ENCODE measurements at regions not wholly inside any gene's neighbourhood (a gene's known extent, or its start where the extent isn't known, plus 50 kb on each side); places are given as distances from the start of the nearest gene placed in this dataset.

DNA sequence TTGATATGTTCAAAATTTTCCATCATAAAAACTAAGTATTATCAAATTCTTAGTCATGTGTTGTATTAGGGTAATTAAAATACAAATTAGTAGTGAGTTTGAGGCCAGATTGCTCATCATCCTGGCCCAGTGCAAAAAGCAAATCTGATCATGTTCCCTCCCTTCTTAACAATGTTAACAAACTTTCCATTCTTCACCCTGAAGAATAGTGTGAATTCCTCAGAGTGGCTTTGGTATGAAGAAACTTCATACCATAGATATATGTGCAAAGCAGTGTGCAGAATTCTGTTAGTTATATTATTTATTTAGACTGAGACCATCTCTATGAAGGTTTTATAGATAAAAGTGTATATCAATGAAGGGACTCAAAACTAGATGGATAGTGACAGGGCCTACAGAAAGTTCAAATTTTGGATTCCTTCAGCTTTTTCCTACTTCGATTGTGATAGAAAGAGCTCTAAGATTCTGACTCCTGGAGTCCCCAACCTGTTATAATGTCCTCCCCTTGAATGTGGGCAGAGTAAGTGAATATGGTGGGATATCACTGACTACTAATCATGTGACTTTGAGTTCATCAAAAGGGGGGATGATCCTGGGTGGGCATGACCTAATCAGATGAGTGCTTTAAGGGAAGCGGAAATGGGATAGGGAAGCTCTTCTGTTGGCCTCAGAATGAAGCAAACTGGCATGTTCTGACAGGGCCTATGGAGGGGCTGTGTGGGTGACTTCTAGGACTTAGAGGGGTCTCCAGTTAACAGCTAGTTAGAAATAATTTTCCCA lies 271.4 kb downstream of the BTG1 start:
- Mint-ChIP-seq H3K27me3 (no peaks in the 10 kb centered on the region), H3K9me3 (peaks cover 3% of the 10 kb centered on the region), H3K27ac (no peak overlapping the region), H3K36me3 (ENCODE audit: low read depth) (peaks cover 16% of the 10 kb centered on the region), H3K4me1 (peaks cover 46% of the 10 kb centered on the region), H3K4me3 (no peak overlapping the region)
- ChIA-PET POLR2A (interaction anchor here (7.1 kb wide), 1 partner anchor 270 kb away, joined by 95 read pairs; the partner anchor contains the start of gene BTG1), CTCF (interaction anchor here (1.5 kb wide), 1 partner anchor 138 kb away, joined by 3 read pairs; no protein-coding TSS in a partner anchor)
- DNase-seq, result no peak

GRCh38 chr12:91871751-91872150 lies 273.9 kb downstream of the BTG1 start:
- ChIA-PET CTCF (no interaction called here), POLR2A (interaction anchor here (0.8 kb wide), 1 partner anchor 8 kb away, joined by 3 read pairs; no protein-coding TSS in a partner anchor)
- H3K4me3 Mint-ChIP-seq, result no peak overlapping the region
- H3K4me1 Mint-ChIP-seq, result peaks cover 28% of the 10 kb centered on the region
- H3K27me3 Mint-ChIP-seq, result no peaks in the 10 kb centered on the region
- peaks cover 12% of the 10 kb centered on the region for H3K36me3 Mint-ChIP-seq (ENCODE audit: low read depth)
- no peak for DNase-seq
- H3K27ac Mint-ChIP-seq, result no peak overlapping the region
- H3K9me3 Mint-ChIP-seq, result peaks cover 3% of the 10 kb centered on the region

DNA sequence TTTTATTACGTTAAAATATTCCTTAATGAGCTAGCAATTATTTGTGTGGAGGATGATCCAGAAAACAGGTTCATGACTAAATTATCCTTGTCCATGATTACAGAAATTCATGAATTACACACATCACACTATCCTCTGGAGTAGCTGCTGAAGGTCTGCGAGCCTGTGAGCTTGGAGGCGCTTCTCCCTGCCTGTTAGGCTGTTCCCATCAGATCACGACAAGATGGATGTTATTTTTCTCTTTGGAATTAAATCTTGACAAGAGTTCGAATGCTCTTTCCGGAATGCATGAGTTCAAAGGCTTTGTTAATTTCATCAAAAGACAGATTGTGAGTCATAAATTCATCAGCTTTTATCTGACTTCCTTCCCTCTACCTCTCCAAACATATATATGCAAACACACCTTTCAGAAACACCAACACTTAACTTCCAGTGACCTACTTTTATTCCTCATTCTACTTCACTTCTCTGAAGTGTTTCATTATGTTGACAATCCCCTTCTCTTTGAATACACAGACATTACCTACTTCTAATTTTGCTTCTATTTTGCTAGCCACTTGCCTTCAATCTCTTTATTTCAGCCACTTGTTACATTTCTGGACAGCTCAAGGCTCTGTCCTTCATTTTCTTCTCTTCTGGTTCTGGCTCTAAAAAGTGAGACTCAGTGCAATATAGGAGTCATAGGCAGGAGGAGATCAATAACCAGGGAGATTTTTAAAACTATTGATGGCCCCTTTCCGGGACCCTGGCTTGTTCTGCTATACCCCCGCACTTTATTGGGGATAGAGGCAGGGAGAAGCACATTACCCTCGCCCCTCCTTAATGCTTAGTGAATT lies 274.6 kb downstream of the BTG1 start:
- no peak for DNase-seq
- peaks cover 3% of the 10 kb centered on the region for H3K9me3 Mint-ChIP-seq
- no peaks in the 10 kb centered on the region for H3K27me3 Mint-ChIP-seq
- H3K4me1 Mint-ChIP-seq, result peaks cover 22% of the 10 kb centered on the region
- H3K4me3 Mint-ChIP-seq, result no peak overlapping the region
- POLR2A ChIA-PET, result interaction anchor here (0.8 to 0.9 kb wide), 2 partner anchors 9 to 160 kb away, joined by 3 read pairs; no protein-coding TSS in a partner anchor
- peak overlapping the region; percentile 19 for H3K27ac Mint-ChIP-seq
- CTCF ChIA-PET, result no interaction called here
- peaks cover 9% of the 10 kb centered on the region for H3K36me3 Mint-ChIP-seq (ENCODE audit: low read depth)

- ChIA-PET CTCF (no interaction called here), POLR2A (no interaction called here)
- H3K27me3 Mint-ChIP-seq, result no peaks in the 10 kb centered on the region
- H3K4me3 Mint-ChIP-seq, result no peak overlapping the region
- no peak overlapping the region for H3K27ac Mint-ChIP-seq
- DNase-seq, result no peak
- H3K36me3 Mint-ChIP-seq (ENCODE audit: low read depth), result peaks cover 5% of the 10 kb centered on the region
- H3K9me3 Mint-ChIP-seq, result peaks cover 3% of the 10 kb centered on the region
- H3K4me1 Mint-ChIP-seq, result peaks cover 12% of the 10 kb centered on the region
These were observed 277.6 kb downstream of the BTG1 start for GRCh38 chr12:91868054-91868453.

DNA sequence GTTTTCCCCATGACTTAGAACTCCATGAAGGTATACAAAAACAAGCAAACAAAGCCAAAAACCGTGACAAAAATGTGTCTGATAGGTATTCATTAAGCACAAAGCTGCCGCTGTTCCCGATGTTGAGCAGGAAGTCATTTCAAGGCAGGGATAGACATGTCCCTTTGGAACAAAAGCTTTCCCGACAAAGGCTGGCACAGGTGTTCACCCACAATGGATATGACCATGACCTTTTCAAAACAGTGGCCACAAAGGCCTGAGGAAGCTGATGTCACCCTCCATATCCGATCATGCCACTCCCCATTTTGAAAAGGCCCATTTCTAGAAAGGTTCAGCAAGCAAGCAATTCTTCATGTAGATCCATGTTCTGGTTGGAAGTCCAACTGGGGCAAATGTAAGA lies 279.1 kb downstream of the BTG1 start:
- Mint-ChIP-seq H3K27ac (no peak overlapping the region), H3K36me3 (ENCODE audit: low read depth) (peaks cover 5% of the 10 kb centered on the region), H3K27me3 (no peaks in the 10 kb centered on the region), H3K4me1 (peaks cover 10% of the 10 kb centered on the region), H3K4me3 (no peak overlapping the region), H3K9me3 (no peaks in the 10 kb centered on the region)
- ChIA-PET POLR2A (no interaction called here), CTCF (interaction anchor here (0.5 to 1.3 kb wide), 3 partner anchors 54 to 485 kb away, joined by 3 to 5 read pairs (median 3); no protein-coding TSS in a partner anchor)
- DNase-seq, result no peak

GRCh38 chr12:91863702-91864101 lies 281.9 kb downstream of the BTG1 start:
- Mint-ChIP-seq H3K9me3 (no peaks in the 10 kb centered on the region), H3K4me3 (no peak overlapping the region)
- POLR2A ChIA-PET, result interaction anchor here (1.9 kb wide), 1 partner anchor 15 kb away, joined by 6 read pairs; no protein-coding TSS in a partner anchor

GRCh38 chr12:91861554-91861953 lies 284.1 kb downstream of the BTG1 start:
- no peak for DNase-seq

More at GRCh38 chr12:91863702-91864101, 281.9 kb downstream of the BTG1 start:
- no peak overlapping the region for H3K27ac Mint-ChIP-seq
- no peaks in the 10 kb centered on the region for H3K4me1 Mint-ChIP-seq
- H3K27me3 Mint-ChIP-seq, result no peaks in the 10 kb centered on the region
- no peak for DNase-seq
- peaks cover 5% of the 10 kb centered on the region for H3K36me3 Mint-ChIP-seq (ENCODE audit: low read depth)
- CTCF ChIA-PET, result interaction anchor here (0.9 kb wide), 1 partner anchor 52 kb away, joined by 3 read pairs; no protein-coding TSS in a partner anchor

DNA sequence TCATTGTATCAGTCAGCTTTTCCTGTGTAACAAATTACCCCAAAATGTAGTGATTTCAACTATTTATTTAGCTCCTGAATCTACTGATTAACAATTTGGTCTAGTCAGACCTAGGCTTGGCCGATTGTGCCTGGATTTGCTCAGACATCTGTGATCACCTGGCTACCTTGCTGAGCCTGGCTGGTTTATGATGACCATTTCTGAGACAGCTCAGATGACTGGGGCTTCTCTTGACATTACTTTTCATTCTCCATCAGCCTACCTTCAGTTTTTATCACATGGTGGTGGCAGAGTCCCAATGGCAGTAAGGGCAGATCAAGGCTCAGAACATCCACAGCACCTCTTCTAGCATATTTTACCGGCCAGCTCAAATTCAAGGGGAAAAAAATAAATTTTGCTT lies 286.3 kb downstream of the BTG1 start:
- no peaks in the 10 kb centered on the region for H3K4me1 Mint-ChIP-seq
- CTCF ChIA-PET, result interaction anchor here (1.4 kb wide), 1 partner anchor 48 kb away, joined by 4 read pairs; no protein-coding TSS in a partner anchor
- H3K9me3 Mint-ChIP-seq, result no peaks in the 10 kb centered on the region
- DNase-seq, result no peak
- peaks cover 2% of the 10 kb centered on the region for H3K36me3 Mint-ChIP-seq (ENCODE audit: low read depth)
- no peak overlapping the region for H3K4me3 Mint-ChIP-seq
- H3K27me3 Mint-ChIP-seq, result no peaks in the 10 kb centered on the region
- H3K27ac Mint-ChIP-seq, result no peak overlapping the region
- POLR2A ChIA-PET, result no interaction called here

More at GRCh38 chr12:91861554-91861953, 284.1 kb downstream of the BTG1 start:
- peaks cover 5% of the 10 kb centered on the region for H3K36me3 Mint-ChIP-seq (ENCODE audit: low read depth)
- H3K27ac Mint-ChIP-seq, result no peak overlapping the region
- POLR2A ChIA-PET, result no interaction called here
- CTCF ChIA-PET, result no interaction called here
- no peaks in the 10 kb centered on the region for H3K27me3 Mint-ChIP-seq
- no peaks in the 10 kb centered on the region for H3K4me1 Mint-ChIP-seq
- no peaks in the 10 kb centered on the region for H3K9me3 Mint-ChIP-seq
- H3K4me3 Mint-ChIP-seq, result no peak overlapping the region

DNA sequence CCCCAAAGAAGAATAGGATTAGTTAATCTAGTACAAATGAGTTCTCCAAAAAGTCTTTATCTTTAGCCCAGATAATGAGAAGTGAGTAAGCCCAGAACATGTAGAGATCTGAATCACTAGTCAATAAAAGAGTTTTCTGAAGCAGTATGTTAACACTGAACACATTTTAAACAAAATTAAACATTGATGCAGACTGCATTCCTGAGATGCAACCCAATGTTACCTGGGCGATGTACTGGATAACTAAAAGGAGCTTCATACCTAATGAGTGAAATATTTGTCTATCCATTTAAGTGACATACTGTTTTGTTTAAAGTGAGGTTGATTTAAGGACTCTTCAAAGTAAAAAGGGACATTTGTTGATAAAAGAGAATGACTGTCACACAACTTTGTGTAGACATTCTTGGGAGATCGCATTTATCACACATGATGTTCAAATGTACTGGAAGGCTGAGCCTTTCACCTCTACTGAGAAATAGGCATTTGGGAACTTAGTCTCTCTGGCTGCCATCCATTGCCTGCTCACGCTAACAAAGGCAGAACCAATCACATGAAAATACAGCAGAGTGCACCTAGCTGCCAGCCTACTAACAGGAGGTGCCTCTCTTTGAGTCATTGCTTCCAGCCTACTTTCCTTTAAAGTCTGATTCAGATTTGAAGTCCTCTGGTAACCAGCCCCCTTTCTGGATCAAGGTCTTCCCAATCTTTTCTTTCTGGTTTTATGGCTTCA lies 287.7 kb downstream of the BTG1 start:
- CTCF ChIA-PET, result interaction anchor here (1.4 kb wide), 1 partner anchor 46 kb away, joined by 4 read pairs; no protein-coding TSS in a partner anchor
- no peak for DNase-seq
- POLR2A ChIA-PET, result no interaction called here
- no peaks in the 10 kb centered on the region for H3K36me3 Mint-ChIP-seq (ENCODE audit: low read depth)
- no peaks in the 10 kb centered on the region for H3K9me3 Mint-ChIP-seq
- no peak overlapping the region for H3K4me3 Mint-ChIP-seq
- H3K4me1 Mint-ChIP-seq, result no peaks in the 10 kb centered on the region
- no peak overlapping the region for H3K27ac Mint-ChIP-seq
- H3K27me3 Mint-ChIP-seq, result no peaks in the 10 kb centered on the region

GRCh38 chr12:91854725-91855124 lies 290.9 kb downstream of the BTG1 start:
- H3K4me1 Mint-ChIP-seq, result peaks cover 4% of the 10 kb centered on the region
- H3K9me3 Mint-ChIP-seq, result no peaks in the 10 kb centered on the region
- no peak for DNase-seq
- no peak overlapping the region for H3K4me3 Mint-ChIP-seq
- no peaks in the 10 kb centered on the region for H3K36me3 Mint-ChIP-seq (ENCODE audit: low read depth)
- CTCF ChIA-PET, result no interaction called here
- no peak overlapping the region for H3K27ac Mint-ChIP-seq
- POLR2A ChIA-PET, result no interaction called here
- H3K27me3 Mint-ChIP-seq, result no peaks in the 10 kb centered on the region

- no peaks in the 10 kb centered on the region for H3K36me3 Mint-ChIP-seq (ENCODE audit: low read depth)
- H3K4me3 Mint-ChIP-seq, result no peak overlapping the region
- POLR2A ChIA-PET, result no interaction called here
- DNase-seq, result no peak
- no peaks in the 10 kb centered on the region for H3K27me3 Mint-ChIP-seq
- peaks cover 4% of the 10 kb centered on the region for H3K4me1 Mint-ChIP-seq
- CTCF ChIA-PET, result no interaction called here
- H3K27ac Mint-ChIP-seq, result no peak overlapping the region
- H3K9me3 Mint-ChIP-seq, result no peaks in the 10 kb centered on the region
These were observed 292.1 kb downstream of the BTG1 start for GRCh38 chr12:91853350-91854127.

GRCh38 chr12:91852634-91853033 lies 293.0 kb downstream of the BTG1 start:
- H3K4me1 Mint-ChIP-seq, result peaks cover 4% of the 10 kb centered on the region
- H3K9me3 Mint-ChIP-seq, result no peaks in the 10 kb centered on the region
- H3K36me3 Mint-ChIP-seq (ENCODE audit: low read depth), result no peaks in the 10 kb centered on the region
- no peaks in the 10 kb centered on the region for H3K27me3 Mint-ChIP-seq
- ChIA-PET POLR2A (no interaction called here), CTCF (interaction anchor here (0.6 to 0.7 kb wide), 2 partner anchors 26 to 286 kb away, joined by 3 read pairs; no protein-coding TSS in a partner anchor)
- no peak overlapping the region for H3K4me3 Mint-ChIP-seq
- no peak overlapping the region for H3K27ac Mint-ChIP-seq
- no peak for DNase-seq
